GM03348 (cell line): ENCODE measurements at regions not wholly inside any gene's neighbourhood (a gene's known extent, or its start where the extent isn't known, plus 50 kb on each side); places are given as distances from the start of the nearest gene placed in this dataset.
A peak's percentile ranks its signal among the peaks of the same experiment; 100 is the strongest.

Experiments used
- DNase-seq: peaks from one replicate; pipeline ENCODE4 v3.0.0; 2012; ENCODE audit warnings: low spot score

- no peak for DNase-seq
These were observed 225.9 kb upstream of the IRX3 start for GRCh38 chr16:54512467-54512995.

GRCh38 chr16:54511222-54511731, 224.7 kb upstream of the IRX3 start:
- peak; percentile 74 for DNase-seq

GRCh38 chr16:54510685-54511221, 224.2 kb upstream of the IRX3 start:
- DNase-seq: peak; percentile 16

GRCh38 chr16:54509456-54509855, 222.9 kb upstream of the IRX3 start:
- DNase-seq: no peak

- no peak for DNase-seq
These were observed 221.8 kb upstream of the IRX3 start for GRCh38 chr16:54508351-54508750.

GRCh38 chr16:54506741-54507500, 220.3 kb upstream of the IRX3 start:
- no peak for DNase-seq

GRCh38 chr16:54506214-54506580, 219.6 kb upstream of the IRX3 start:
- DNase-seq: no peak

GRCh38 chr16:54505549-54506213, 219.1 kb upstream of the IRX3 start:
- no peak for DNase-seq

- DNase-seq: no peak
These were observed 217.8 kb upstream of the IRX3 start for GRCh38 chr16:54504372-54504771.

GRCh38 chr16:54503856-54504219, 217.3 kb upstream of the IRX3 start:
- no peak for DNase-seq

- peak; percentile 58 for DNase-seq
These were observed 216.6 kb upstream of the IRX3 start for GRCh38 chr16:54503011-54503855.

GRCh38 chr16:54501797-54502196, 215.2 kb upstream of the IRX3 start:
- DNase-seq: no peak

GRCh38 chr16:54493594-54493993, 207.0 kb upstream of the IRX3 start:
- DNase-seq: no peak

GRCh38 chr16:54493061-54493460, 206.5 kb upstream of the IRX3 start:
- DNase-seq: peak; percentile 38

GRCh38 chr16:54490112-54490488, 203.5 kb upstream of the IRX3 start:
- no peak for DNase-seq

GRCh38 chr16:54489225-54490111, 202.9 kb upstream of the IRX3 start:
- no peak for DNase-seq

GRCh38 chr16:54488729-54489128, 202.1 kb upstream of the IRX3 start:
- no peak for DNase-seq

- DNase-seq: no peak
These were observed 201.3 kb upstream of the IRX3 start for GRCh38 chr16:54487933-54488332.

- no peak for DNase-seq
These were observed 198.1 kb upstream of the IRX3 start for GRCh38 chr16:54484700-54485099.

- DNase-seq: no peak
These were observed 196.4 kb upstream of the IRX3 start for GRCh38 chr16:54482892-54483574.

GRCh38 chr16:54480429-54480828, 193.8 kb upstream of the IRX3 start:
- DNase-seq: no peak
